ENCODE measurements at regions not wholly inside any gene's neighbourhood (a gene's known extent, or its start where the extent isn't known, plus 50 kb on each side); places are given as distances from the start of the nearest gene placed in this dataset.

DNA sequence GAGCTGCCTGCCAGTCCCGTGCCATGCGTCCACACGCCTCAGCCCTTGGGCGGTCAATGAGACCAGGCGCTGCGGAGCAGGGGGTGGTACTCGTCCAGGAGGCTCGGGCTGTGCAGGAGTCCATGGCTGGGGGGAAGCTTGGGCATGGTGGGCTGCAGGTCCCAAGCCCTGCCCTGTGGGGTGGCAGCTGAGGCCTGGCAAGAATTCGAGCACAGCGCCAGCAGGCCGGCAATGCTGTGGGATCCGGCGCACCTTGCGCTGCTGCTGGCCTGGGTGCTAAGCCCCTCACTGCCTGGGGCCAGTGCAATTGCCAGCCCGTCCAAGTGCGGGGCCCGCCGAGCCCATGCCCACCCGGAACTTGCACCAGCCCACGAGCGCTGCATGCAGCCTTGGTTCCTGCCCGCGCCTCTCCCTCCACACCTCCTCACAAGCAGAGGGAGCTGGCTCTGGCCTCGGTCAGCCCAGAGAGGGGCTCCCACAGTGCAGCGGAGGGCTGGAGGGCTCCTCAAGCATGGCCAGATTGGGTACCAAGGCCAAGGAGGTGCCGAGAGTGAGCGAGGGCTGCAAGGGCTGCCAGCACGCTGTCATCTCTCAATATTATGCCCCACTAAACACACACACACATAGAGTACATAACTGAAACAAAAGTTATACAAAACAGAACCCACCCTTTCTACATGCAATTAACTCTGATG is 307.7 kb downstream of the LMO4 start:
- Histone ChIP-seq H3K36me3 (replicated peaks; ENCODE audit: insufficient read depth, low read length) (no peaks in the 10 kb centered on the region), H3K4me2 (ENCODE audit: low read depth, low read length) (no peak overlapping the region), H3K27ac (ENCODE audit: low read length) (no peak overlapping the region), H3K4me1 (ENCODE audit: low read length) (0 out of 2 replicates have a peak, but pooled peaks cover 8% of the 10 kb centered on the region), H3K9me2 (replicated peaks; ENCODE audit: insufficient read depth, low read length) (no peaks in the 10 kb centered on the region), H3K9me3 (replicated peaks; ENCODE audit: insufficient read depth, low read length) (no peaks in the 10 kb centered on the region), H4K20me1 (ENCODE audit: insufficient read depth, low read length) (no peaks in the 10 kb centered on the region), H3K9ac (ENCODE audit: low read length) (no peak overlapping the region), H3F3A (ENCODE audit: insufficient read depth, low read length) (no peaks in the 10 kb centered on the region), H3K79me2 (ENCODE audit: low read length) (no peaks in the 10 kb centered on the region), H2AFZ (ENCODE audit: low read length) (no peak overlapping the region), H3K4me3 (ENCODE audit: low read length) (no peak overlapping the region), H3K27me3 (replicated peaks; ENCODE audit: insufficient read depth, low read length) (no peaks in the 10 kb centered on the region)
- no peak for DNase-seq
- TF ChIP-seq EZH2phosphoT487 (IDR thresholded peaks at IDR 0.05; ENCODE audit: low read length), result no peak
- TF ChIP-seq, protein P1, sequence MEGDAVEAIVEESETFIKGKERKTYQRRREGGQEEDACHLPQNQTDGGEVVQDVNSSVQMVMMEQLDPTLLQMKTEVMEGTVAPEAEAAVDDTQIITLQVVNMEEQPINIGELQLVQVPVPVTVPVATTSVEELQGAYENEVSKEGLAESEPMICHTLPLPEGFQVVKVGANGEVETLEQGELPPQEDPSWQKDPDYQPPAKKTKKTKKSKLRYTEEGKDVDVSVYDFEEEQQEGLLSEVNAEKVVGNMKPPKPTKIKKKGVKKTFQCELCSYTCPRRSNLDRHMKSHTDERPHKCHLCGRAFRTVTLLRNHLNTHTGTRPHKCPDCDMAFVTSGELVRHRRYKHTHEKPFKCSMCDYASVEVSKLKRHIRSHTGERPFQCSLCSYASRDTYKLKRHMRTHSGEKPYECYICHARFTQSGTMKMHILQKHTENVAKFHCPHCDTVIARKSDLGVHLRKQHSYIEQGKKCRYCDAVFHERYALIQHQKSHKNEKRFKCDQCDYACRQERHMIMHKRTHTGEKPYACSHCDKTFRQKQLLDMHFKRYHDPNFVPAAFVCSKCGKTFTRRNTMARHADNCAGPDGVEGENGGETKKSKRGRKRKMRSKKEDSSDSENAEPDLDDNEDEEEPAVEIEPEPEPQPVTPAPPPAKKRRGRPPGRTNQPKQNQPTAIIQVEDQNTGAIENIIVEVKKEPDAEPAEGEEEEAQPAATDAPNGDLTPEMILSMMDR (IDR thresholded peaks at IDR 0.05; ENCODE audit: low read length), result no peak
- TF ChIP-seq EZH2 (optimal IDR thresholded peaks at IDR 0.05; ENCODE audit: low read depth, low read length), result no peak

DNA sequence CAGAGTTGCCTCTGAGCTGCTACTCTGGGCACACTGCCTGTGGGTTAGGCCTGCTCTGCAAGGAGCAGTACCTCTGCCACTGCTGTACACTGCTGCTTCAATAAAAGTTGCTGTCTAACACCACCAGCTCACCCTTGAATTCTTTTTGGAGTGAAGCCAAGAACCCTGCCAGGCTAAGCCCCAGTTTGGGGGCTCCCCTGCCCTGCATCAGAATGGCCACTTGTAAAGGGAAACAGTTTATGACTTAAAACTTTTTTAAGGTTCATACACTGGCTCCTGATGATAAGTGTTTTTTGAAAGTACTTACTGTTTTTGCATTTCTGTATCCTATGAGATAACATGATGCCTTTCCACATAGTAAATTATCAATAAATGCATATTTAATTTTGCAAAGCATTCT is 310.0 kb downstream of the LMO4 start:
- H3K9me2 ChIP-seq (replicated peaks; ENCODE audit: insufficient read depth, low read length), result no peaks in the 10 kb centered on the region
- TF ChIP-seq EZH2phosphoT487 (IDR thresholded peaks at IDR 0.05; ENCODE audit: low read length) (no peak), EZH2 (optimal IDR thresholded peaks at IDR 0.05; ENCODE audit: low read depth, low read length) (no peak)
- TF ChIP-seq, protein P1 (IDR thresholded peaks at IDR 0.05; ENCODE audit: low read length), result no peak
- no peaks in the 10 kb centered on the region for H3K9me3 ChIP-seq (replicated peaks; ENCODE audit: insufficient read depth, low read length)
- H3K27ac ChIP-seq (ENCODE audit: low read length), result no peak overlapping the region
- H3K36me3 ChIP-seq (replicated peaks; ENCODE audit: insufficient read depth, low read length), result no peaks in the 10 kb centered on the region
- no peaks in the 10 kb centered on the region for H3K79me2 ChIP-seq (ENCODE audit: low read length)
- no peak for DNase-seq
- H3K9ac ChIP-seq (ENCODE audit: low read length), result no peak overlapping the region
- H3K27me3 ChIP-seq (replicated peaks; ENCODE audit: insufficient read depth, low read length), result no peaks in the 10 kb centered on the region
- H3K4me2 ChIP-seq (ENCODE audit: low read depth, low read length), result no peak overlapping the region
- H4K20me1 ChIP-seq (ENCODE audit: insufficient read depth, low read length), result no peaks in the 10 kb centered on the region
- H3K4me3 ChIP-seq (ENCODE audit: low read length), result no peak overlapping the region
- H3K4me1 ChIP-seq (ENCODE audit: low read length), result peaks cover 28% of the 10 kb centered on the region
- peaks cover 7% of the 10 kb centered on the region; the same call in 1 of the 2 replicates for H3F3A ChIP-seq (ENCODE audit: insufficient read depth, low read length)
- no peak overlapping the region for H2AFZ ChIP-seq (ENCODE audit: low read length)

DNA sequence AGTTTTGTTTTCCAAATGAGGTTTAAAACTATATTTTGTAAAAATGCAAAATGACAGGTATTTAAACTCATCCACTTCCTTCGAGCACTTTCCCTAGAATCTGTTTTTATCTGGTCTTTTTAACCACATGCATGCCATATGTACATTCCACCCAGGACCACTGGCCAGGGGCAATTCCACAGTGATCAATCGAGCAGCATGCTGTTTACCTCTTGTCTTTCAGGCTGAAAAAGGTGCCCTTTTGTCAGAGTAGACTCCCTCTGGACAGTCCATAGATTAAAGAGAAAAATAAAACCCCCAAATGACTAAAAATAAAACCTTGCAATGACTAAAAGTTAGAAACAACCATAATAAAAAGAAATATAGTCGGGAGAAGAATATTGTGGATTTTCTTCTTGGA is 313.3 kb downstream of the LMO4 start:
- no peaks in the 10 kb centered on the region for H4K20me1 ChIP-seq (ENCODE audit: insufficient read depth, low read length)
- H2AFZ ChIP-seq (ENCODE audit: low read length), result no peak overlapping the region
- H3K36me3 ChIP-seq (replicated peaks; ENCODE audit: insufficient read depth, low read length), result no peaks in the 10 kb centered on the region
- peaks cover 12% of the 10 kb centered on the region for H3F3A ChIP-seq (ENCODE audit: insufficient read depth, low read length)
- H3K9me3 ChIP-seq (replicated peaks; ENCODE audit: insufficient read depth, low read length), result no peaks in the 10 kb centered on the region
- peak overlapping the region; percentile 29; the same call in 1 of the 2 replicates for H3K27ac ChIP-seq (ENCODE audit: low read length)
- peaks cover 42% of the 10 kb centered on the region for H3K4me1 ChIP-seq (ENCODE audit: low read length)
- DNase-seq, result no peak
- H3K27me3 ChIP-seq (replicated peaks; ENCODE audit: insufficient read depth, low read length), result no peaks in the 10 kb centered on the region
- H3K9me2 ChIP-seq (replicated peaks; ENCODE audit: insufficient read depth, low read length), result no peaks in the 10 kb centered on the region
- no peak overlapping the region for H3K4me3 ChIP-seq (ENCODE audit: low read length)
- H3K79me2 ChIP-seq (ENCODE audit: low read length), result no peaks in the 10 kb centered on the region
- no peak overlapping the region for H3K9ac ChIP-seq (ENCODE audit: low read length)
- TF ChIP-seq, protein P1 (IDR thresholded peaks at IDR 0.05; ENCODE audit: low read length), result no peak
- TF ChIP-seq EZH2phosphoT487 (IDR thresholded peaks at IDR 0.05; ENCODE audit: low read length), result no peak
- no peak for TF ChIP-seq EZH2 (optimal IDR thresholded peaks at IDR 0.05; ENCODE audit: low read depth, low read length)
- H3K4me2 ChIP-seq (ENCODE audit: low read depth, low read length), result peak overlapping the region; percentile 42; the same call in 1 of the 2 replicates
